NAMALWA (cell line): ENCODE measurements at regions not wholly inside any gene's neighbourhood (a gene's known extent, or its start where the extent isn't known, plus 50 kb on each side); places are given as distances from the start of the nearest gene placed in this dataset.
"Not testable (repeated sequence)": the region's sequence is repeated elsewhere in the genome, so short reads cannot be mapped to it uniquely, and the experiment has no call there.

Source experiments
- DNase-seq: peaks from one replicate; pipeline ENCODE4 v3.0.0-alpha.2; 2015; ENCODE audit warnings: low spot score

GRCh38 chr4:28225689-28226353 lies 1365.2 kb downstream of the STIM2 start:
- DNase-seq: no peak

DNA sequence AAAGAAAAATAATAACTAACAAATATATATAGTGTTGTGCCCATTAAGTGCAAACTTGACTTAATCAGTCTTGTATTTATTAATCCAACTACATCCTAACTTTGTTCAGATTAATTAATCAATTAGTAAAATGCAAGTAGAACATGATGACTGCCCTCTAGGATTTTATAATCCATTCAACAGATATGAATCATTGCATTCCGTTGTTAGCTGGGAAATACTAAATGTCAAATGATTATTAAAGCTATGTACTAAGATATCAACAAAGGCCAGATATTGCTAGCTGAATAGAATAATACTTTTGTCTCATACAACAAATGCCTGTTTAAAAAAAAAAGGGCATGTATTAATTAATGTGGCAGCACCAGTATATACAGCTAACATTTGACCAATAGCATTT lies 1366.3 kb downstream of the STIM2 start:
- DNase-seq: no peak

- DNase-seq: no peak
These were observed 1367.1 kb downstream of the STIM2 start for GRCh38 chr4:28227764-28228163.

DNA sequence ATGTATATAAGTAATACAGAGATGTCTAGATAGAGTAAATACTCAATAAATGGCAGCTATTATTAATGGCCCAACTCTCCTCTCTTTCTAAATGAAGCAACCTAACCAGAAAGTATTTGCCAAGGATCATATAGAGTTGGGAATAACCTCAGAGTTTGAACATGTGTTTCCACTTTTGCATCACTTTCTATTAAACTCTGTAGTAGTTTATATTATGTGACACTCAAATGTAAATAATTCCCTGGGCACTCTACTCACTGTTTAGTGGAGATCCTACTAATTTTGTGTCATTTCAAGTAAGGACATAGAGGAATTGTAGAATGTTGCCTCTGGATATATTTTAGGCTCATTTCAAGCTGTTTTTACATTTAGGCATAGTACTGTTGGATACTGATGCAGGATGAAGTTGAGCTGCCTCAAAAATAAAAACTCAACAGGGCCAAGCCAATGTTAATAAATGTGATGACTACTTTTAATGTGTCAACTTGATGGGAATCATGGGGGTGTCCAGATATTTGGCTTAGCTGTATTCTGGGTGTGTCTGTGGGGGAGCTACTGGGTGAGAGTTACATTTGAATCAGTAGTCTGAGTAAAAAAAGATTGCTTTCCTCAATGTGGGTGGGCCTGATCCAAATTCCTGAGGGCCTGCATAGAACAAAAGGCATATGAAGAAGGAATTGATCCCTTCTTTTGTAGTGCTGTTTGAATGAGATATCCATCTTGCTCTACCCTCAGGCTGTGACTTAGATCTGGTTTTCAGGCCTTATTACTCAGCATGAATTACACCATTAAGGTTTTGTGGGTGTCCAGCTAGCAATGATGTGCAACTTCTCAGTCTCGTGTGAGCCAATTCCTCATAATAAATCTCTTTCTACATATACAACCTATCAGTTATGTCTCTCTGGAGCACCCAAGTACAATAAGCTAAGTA lies 1368.2 kb downstream of the STIM2 start:
- DNase-seq: no peak

DNA sequence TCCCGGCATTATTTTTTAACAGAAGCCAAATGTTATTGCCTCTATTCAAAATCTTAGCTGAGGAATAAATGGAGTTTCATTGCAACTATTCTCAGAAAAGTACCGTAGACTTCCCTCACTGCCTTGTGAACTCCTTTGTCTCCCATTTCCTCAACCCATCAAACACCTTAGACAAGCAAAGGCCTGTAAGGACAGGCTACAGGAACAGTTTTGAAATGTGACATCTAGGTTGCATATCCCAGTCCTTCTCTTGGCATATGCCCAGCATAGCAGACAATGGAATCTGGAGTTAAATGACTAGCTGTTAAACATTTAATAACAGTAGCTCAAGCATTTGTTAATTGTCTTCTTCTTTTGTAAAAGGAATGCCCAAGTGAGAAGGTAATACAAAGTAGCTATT lies 1371.7 kb downstream of the STIM2 start:
- no peak for DNase-seq

DNA sequence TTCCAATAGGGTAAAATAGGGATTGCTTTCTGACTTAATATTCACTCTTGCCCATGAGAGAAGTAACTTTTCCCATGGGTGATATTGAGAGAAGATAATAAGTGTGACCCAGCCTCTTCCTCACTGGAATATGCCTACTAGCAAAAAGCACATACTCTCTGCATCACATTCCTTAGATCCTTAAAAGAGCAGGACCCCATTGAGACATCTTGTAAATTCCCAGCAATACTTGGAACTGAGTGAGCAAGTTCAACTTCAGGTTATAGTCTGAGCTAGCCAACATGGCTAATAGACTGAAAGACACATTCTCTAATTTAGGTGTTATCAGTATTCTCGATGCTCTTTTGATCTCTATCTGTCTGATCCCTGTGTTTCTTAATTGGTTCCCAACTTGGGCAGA lies 1372.3 kb downstream of the STIM2 start:
- DNase-seq: no peak

DNA sequence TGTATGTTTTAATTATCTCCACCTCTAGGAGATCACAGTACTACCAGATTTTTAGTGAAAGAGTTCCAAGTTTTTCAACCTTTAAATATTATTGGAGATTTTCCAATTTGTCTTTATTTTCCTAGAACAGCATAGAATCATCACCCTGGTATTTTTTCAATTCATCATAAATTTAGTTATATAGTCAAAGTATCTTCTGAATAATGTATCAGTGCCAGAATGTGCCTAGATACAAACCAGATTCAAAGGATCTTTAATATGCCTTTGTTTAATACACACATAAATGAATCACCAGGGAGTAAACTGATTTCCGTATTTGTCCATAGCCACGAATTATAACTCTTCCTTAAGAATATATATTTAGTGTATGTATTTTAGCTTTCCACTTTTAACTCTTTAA lies 1373.1 kb downstream of the STIM2 start:
- no peak for DNase-seq

DNA sequence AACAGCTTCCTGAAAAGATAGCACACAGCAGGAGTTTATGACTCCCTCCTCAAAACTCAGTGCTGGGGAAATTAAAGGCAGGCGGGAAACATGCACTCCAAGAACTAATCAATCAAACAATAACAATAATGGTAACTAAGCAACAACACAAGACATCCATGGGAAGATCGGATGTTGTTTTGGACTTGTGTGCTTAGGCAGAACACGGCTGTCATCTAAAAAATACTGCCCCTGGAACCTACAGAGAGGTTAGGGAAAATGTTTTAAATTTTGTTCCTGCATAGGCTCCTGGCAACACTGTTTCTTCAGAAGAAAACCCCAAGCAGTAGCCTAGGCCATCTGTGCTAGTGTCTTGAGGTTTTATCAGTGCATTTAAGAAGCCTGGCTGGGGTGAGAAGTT lies 1378.2 kb downstream of the STIM2 start:
- DNase-seq: no peak

- no peak for DNase-seq
These were observed 1380.4 kb downstream of the STIM2 start for GRCh38 chr4:28241021-28241420.

GRCh38 chr4:28247805-28248204 lies 1387.2 kb downstream of the STIM2 start:
- DNase-seq: no peak

- DNase-seq: no peak
These were observed 1387.6 kb downstream of the STIM2 start for GRCh38 chr4:28248269-28248668.

- DNase-seq: no peak
These were observed 1390.0 kb downstream of the STIM2 start for GRCh38 chr4:28250646-28251045.

DNA sequence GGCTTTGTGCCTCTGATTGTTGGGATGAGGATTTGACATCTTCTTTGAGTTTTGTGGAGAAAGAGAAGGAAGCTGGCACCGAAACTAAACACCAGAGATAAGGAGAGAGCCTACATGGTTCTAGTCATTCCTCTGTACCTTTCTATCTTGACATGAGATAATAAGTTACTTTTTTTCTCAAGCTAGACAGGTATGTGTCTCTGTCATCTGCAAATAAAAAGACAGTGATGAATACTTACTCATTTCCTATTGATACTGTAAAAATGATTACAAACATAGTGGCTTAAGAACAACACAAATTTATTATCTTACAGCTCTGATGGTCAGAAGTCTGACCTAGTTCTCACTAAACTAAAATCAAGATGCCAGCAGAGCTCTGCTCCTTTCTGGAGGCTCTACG lies 1391.2 kb downstream of the STIM2 start:
- DNase-seq: no peak

DNA sequence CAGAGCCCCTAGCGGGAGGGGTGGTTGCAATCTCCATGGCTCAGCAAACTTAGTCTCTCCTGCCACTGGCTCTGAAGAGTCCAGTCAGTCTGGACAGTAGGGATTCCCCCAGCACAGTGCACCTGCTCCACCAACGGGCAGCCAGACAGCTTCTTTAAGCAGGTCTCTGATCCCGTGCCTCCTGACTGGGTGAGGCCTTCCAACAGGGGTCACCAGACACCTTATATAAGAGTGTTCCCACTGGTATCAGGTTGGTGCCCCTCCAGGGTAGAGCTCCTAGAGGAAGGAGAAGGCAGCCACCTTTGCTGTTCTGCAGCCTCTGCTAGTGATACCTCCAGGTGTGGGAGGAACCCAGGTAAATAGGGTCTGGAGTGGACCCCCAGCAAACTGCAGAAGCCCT lies 1393.4 kb downstream of the STIM2 start:
- no peak for DNase-seq

- DNase-seq: no peak
These were observed 1395.7 kb downstream of the STIM2 start for GRCh38 chr4:28256295-28256694.

GRCh38 chr4:28259951-28260350 lies 1399.3 kb downstream of the STIM2 start:
- no peak for DNase-seq

- no peak for DNase-seq
These were observed 1406.5 kb downstream of the STIM2 start for GRCh38 chr4:28267166-28267565.

- DNase-seq: no peak
These were observed 1408.8 kb downstream of the STIM2 start for GRCh38 chr4:28269426-28269825.

GRCh38 chr4:28277931-28278330 lies 1417.3 kb downstream of the STIM2 start:
- no peak for DNase-seq

DNA sequence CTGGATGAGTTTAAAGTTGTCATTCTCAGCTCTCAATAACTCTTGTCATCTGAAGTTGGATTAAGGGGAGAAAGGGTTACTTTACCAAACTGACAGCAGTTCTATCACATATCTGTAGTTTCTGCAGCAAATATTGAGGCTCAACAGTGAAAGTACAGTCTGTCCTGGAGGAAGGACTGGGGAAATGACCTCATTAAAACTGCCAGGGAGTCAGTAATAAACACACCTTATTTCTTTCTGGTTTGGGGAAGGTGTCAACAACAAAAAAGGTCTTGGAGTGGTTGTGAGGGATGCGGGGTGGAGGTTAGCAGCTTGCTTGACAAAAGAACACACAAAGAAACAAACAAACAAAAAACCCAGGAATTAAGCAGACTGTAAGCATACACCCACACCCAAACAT lies 1418.0 kb downstream of the STIM2 start:
- no peak for DNase-seq

DNA sequence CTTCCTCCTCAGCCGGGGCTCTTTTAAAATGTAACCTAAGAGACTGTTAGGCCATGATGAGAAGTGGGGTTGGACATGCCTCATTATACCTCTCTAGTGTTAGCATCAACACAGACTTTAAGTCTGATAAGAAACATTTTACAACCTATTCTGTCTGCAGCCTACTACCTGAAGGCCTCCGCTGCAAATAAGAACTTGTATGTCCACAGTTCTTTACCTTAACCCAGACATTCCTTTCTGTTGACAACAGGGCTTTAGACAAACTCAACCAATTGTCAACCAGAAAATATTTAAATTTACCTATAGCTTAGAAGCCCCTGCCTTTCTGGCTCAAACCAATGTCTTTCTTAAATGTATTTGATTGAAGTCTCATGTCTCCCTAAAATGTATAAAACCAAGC lies 1418.6 kb downstream of the STIM2 start:
- DNase-seq: no peak

DNA sequence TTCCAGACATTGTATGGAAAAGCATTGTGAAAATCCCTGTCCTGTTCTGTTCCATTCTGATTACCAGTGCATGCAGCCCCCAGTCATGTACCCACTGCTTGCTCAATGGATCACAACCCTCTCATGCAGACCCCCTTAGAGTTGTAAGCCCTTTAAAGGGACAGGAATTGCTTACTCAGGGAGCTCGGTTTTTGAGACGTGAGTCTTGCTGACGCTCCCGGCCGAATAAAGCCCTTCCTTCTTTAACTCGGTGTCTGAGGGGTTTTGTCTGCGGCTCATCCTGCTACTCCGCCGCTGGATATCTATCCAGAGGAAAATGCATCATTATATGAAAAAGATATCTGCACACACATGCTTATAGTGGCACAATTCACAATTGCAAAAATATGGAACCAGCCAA lies 1425.6 kb downstream of the STIM2 start:
- not testable (repeated sequence) for DNase-seq

DNA sequence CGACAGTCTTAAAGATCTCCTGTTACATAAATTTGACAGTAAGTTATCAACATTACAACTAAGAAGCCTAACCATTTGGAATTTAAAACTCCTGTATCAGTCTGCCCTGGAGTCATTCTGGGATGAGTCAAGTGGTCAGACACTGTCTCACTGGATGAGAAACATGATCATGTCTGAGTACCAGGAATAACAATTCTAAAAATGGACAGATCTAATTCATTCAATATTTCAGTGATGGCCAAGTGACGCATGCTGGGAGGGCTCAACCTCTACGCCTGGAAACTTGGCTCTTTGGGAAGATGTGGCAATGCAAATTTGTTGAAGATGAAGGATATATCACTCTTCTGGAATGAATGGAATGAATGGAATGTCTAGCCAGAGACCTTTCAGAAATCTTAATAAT lies 1427.2 kb downstream of the STIM2 start:
- no peak for DNase-seq

DNA sequence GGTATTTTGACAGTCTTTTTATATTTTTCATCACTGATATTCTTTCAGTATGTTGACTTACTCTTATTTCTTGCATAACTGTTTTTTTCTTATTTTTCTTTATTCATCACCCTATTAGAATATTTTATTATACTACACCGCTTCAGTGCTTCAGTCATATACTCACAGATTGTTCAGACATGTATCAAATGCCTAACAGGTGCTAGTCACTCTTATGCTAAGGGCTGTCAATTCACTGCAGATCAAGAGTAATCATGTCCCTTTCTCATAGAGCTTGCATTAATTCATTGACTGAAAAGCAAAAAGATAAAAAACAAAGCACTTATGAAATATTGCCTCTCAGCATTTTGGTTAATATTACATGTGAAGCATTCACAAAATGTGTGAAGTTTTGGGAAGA lies 1435.6 kb downstream of the STIM2 start:
- DNase-seq: no peak
